ENCODE measurements at regions not wholly inside any gene's neighbourhood (a gene's known extent, or its start where the extent isn't known, plus 50 kb on each side); places are given as distances from the start of the nearest gene placed in this dataset.
"Not testable (repeated sequence)": the region's sequence is repeated elsewhere in the genome, so short reads cannot be mapped to it uniquely, and the experiment has no call there.

GRCh38 chr19:20367811-20368294, 197.7 kb downstream of the ZNF737 start:
- no peak for DNase-seq (ENCODE audit: extremely low read depth, low read depth)

GRCh38 chr19:20365146-20365545, 198.1 kb downstream of the ZNF486 start:
- no peak for DNase-seq (ENCODE audit: extremely low read depth, low read depth)
- no peak for TF ChIP-seq CTCF (IDR thresholded peaks at IDR 0.05; ENCODE audit: low read depth, low read length)

More at GRCh38 chr19:20367811-20368294, 197.7 kb downstream of the ZNF737 start:
- no peak for TF ChIP-seq CTCF (IDR thresholded peaks at IDR 0.05; ENCODE audit: low read depth, low read length)

- no peak for DNase-seq (ENCODE audit: extremely low read depth, low read depth)
- no peak for TF ChIP-seq CTCF (IDR thresholded peaks at IDR 0.05; ENCODE audit: low read depth, low read length)
Observed at GRCh38 chr19:20359933-20360720, 193.1 kb downstream of the ZNF486 start.

GRCh38 chr19:20358841-20359465, 191.9 kb downstream of the ZNF486 start:
- DNase-seq (ENCODE audit: extremely low read depth, low read depth), result not testable (repeated sequence)

- no peak for TF ChIP-seq CTCF (IDR thresholded peaks at IDR 0.05; ENCODE audit: low read depth, low read length)
- no peak for DNase-seq (ENCODE audit: extremely low read depth, low read depth)
Observed at GRCh38 chr19:20357921-20358320, 190.9 kb downstream of the ZNF486 start.

- no peak for TF ChIP-seq CTCF (IDR thresholded peaks at IDR 0.05; ENCODE audit: low read depth, low read length)
- DNase-seq (ENCODE audit: extremely low read depth, low read depth), result no peak
Observed at GRCh38 chr19:20351244-20351643, 184.2 kb downstream of the ZNF486 start.

GRCh38 chr19:20349206-20349605, 182.2 kb downstream of the ZNF486 start:
- no peak for DNase-seq (ENCODE audit: extremely low read depth, low read depth)
- TF ChIP-seq CTCF (IDR thresholded peaks at IDR 0.05; ENCODE audit: low read depth, low read length), result no peak

Data from AG09319 (cell line).